ENCODE measurements at regions not wholly inside any gene's neighbourhood (a gene's known extent, or its start where the extent isn't known, plus 50 kb on each side); places are given as distances from the start of the nearest gene placed in this dataset.

- Histone ChIP-seq H3K9me3 (no peaks in the 10 kb centered on the region), H3K4me1 (peaks cover 22% of the 10 kb centered on the region), H3K4me3 (no peak overlapping the region), H3K27me3 (ENCODE audit: insufficient read depth in 3 of 3, low read length in 2 of 3) (no peaks in the 10 kb centered on the region), H3K27ac (no peak overlapping the region), H3K36me3 (ENCODE audit: insufficient read depth in 1 of 2, low read depth in 1 of 2) (no peaks in the 10 kb centered on the region)
- intact Hi-C loops (cut with DNase I) = no loop called here
- ATAC-seq = no peak
- no peak for DNase-seq
- 85 to 87% (median 85%) methylated on average over 2 of the region's 2 CpGs for WGBS, 3 donors
- TF ChIP-seq, protein P1, sequence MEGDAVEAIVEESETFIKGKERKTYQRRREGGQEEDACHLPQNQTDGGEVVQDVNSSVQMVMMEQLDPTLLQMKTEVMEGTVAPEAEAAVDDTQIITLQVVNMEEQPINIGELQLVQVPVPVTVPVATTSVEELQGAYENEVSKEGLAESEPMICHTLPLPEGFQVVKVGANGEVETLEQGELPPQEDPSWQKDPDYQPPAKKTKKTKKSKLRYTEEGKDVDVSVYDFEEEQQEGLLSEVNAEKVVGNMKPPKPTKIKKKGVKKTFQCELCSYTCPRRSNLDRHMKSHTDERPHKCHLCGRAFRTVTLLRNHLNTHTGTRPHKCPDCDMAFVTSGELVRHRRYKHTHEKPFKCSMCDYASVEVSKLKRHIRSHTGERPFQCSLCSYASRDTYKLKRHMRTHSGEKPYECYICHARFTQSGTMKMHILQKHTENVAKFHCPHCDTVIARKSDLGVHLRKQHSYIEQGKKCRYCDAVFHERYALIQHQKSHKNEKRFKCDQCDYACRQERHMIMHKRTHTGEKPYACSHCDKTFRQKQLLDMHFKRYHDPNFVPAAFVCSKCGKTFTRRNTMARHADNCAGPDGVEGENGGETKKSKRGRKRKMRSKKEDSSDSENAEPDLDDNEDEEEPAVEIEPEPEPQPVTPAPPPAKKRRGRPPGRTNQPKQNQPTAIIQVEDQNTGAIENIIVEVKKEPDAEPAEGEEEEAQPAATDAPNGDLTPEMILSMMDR (IDR thresholded peaks at IDR 0.05) = no peak
Measured at GRCh38 chr1:93770640-93771039, 89.0 kb upstream of the BCAR3 start.

DNA sequence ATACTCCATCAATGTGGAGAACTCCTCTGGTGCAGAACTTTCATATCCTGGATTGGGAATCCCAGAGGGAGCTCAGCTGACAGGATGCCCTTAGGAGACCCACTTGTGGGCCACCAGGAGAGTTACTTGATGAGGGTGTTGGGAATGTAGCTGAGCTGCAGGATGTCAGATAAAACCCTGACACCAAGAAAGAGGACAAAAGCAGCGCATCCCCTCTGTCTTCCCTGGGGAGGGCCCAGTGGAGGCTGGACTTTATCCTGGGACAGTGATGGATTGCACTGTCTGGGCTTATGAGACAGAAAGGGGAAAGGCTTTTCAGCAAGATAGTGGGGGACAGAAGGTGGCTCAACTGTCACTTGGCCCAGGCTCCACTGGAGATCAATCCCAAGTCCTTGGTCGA, 88.1 kb upstream of the BCAR3 start:
- ATAC-seq = no peak
- H3K36me3 ChIP-seq (ENCODE audit: insufficient read depth in 1 of 2, low read depth in 1 of 2) = no peaks in the 10 kb centered on the region
- no peak overlapping the region for H3K4me3 ChIP-seq
- no peaks in the 10 kb centered on the region for H3K27me3 ChIP-seq (ENCODE audit: insufficient read depth in 3 of 3, low read length in 2 of 3)
- TF ChIP-seq, protein P1 (IDR thresholded peaks at IDR 0.05) = no peak
- H3K27ac ChIP-seq = no peak overlapping the region
- DNase-seq = no peak
- intact Hi-C loops (cut with DNase I) = no loop called here
- H3K9me3 ChIP-seq = no peaks in the 10 kb centered on the region
- 70 to 82% (median 80%) methylated on average over 2 of the region's 2 CpGs for WGBS, 3 donors
- H3K4me1 ChIP-seq = peaks cover 18% of the 10 kb centered on the region

DNA sequence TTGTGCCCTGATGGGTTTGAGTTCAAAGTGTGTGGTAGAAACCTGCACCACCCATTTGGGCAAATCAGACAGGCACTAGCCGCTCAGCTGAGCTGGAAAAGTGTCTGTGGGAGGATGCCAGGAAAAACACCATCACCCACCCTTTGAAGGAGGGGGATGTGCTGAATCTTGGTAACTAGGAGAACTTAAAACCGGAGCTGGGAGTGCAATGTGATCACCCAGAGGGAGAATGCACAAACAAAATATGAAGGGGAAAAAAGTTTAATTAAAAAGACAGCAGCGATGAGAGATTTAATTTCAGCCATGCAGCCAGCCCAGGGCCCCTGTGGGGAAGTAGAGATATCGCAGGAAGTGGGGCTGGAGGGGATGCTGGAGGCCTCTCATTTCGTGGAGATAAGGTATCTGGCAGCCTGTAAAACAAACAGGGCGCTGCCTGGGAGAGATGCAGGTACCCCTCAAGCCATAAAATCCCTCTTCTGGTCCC, 86.8 kb upstream of the BCAR3 start:
- peaks cover 15% of the 10 kb centered on the region for H3K4me1 ChIP-seq
- H3K27me3 ChIP-seq (ENCODE audit: insufficient read depth in 3 of 3, low read length in 2 of 3) = no peaks in the 10 kb centered on the region
- no peaks in the 10 kb centered on the region for H3K9me3 ChIP-seq
- no peaks in the 10 kb centered on the region for H3K36me3 ChIP-seq (ENCODE audit: insufficient read depth in 1 of 2, low read depth in 1 of 2)
- H3K27ac ChIP-seq = peak overlapping the region; percentile 9
- intact Hi-C loops (cut with DNase I) = no loop called here
- no peak overlapping the region for H3K4me3 ChIP-seq
- peak in 1 of 4 donors; percentile 5 for ATAC-seq
- WGBS, 3 donors = 41 to 56% (median 47%) methylated on average over 6 of the region's 6 CpGs
- no peak for DNase-seq
- TF ChIP-seq, protein P1 (IDR thresholded peaks at IDR 0.05) = no peak

GRCh38 chr1:93766451-93766850, 84.8 kb upstream of the BCAR3 start:
- Histone ChIP-seq H3K27me3 (ENCODE audit: insufficient read depth in 3 of 3, low read length in 2 of 3) (no peaks in the 10 kb centered on the region), H3K36me3 (ENCODE audit: insufficient read depth in 1 of 2, low read depth in 1 of 2) (no peaks in the 10 kb centered on the region), H3K27ac (no peak overlapping the region), H3K4me3 (no peak overlapping the region), H3K9me3 (no peaks in the 10 kb centered on the region), H3K4me1 (peaks cover 13% of the 10 kb centered on the region)
- ATAC-seq (no peak), DNase-seq (no peak)
- intact Hi-C loops (cut with DNase I) = no loop called here
- 85 to 95% (median 94%) methylated on average over 7 of the region's 7 CpGs for WGBS, 3 donors
- TF ChIP-seq, protein P1 (IDR thresholded peaks at IDR 0.05) = no peak

GRCh38 chr1:93765099-93765498, 83.5 kb upstream of the BCAR3 start:
- Histone ChIP-seq H3K4me3 (no peak overlapping the region), H3K36me3 (ENCODE audit: insufficient read depth in 1 of 2, low read depth in 1 of 2) (no peaks in the 10 kb centered on the region), H3K4me1 (peaks cover 13% of the 10 kb centered on the region), H3K27ac (no peak overlapping the region), H3K9me3 (no peaks in the 10 kb centered on the region), H3K27me3 (ENCODE audit: insufficient read depth in 3 of 3, low read length in 2 of 3) (no peaks in the 10 kb centered on the region)
- DNase-seq (no peak), ATAC-seq (no peak)
- intact Hi-C loops (cut with DNase I) = no loop called here
- TF ChIP-seq, protein P1 (IDR thresholded peaks at IDR 0.05) = no peak
